ENCODE measurements at regions not wholly inside any gene's neighbourhood (a gene's known extent, or its start where the extent isn't known, plus 50 kb on each side); places are given as distances from the start of the nearest gene placed in this dataset.

DNA sequence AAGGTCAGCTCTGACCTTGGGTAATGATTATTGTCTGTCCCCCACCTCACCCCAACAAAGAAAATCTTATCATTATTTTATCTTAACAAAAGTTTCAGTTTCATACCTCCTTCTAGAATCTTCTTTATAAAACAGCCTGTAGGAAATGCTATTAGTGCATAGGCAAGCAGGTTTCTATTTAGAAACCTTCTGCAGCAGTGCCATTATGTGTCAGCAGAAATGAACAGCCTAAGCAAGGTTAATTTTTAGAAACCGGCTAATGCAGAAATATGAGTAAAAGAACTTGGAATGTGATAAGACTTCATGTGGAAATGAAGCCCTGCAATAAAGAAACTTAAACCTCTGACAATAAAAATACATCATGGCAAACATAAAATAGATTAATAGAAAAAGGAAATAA, 814.4 kb downstream of the FSCB start:
- no peak for DNase-seq (ENCODE audit: low read depth in 2 of 2)
- TF ChIP-seq, protein P1, sequence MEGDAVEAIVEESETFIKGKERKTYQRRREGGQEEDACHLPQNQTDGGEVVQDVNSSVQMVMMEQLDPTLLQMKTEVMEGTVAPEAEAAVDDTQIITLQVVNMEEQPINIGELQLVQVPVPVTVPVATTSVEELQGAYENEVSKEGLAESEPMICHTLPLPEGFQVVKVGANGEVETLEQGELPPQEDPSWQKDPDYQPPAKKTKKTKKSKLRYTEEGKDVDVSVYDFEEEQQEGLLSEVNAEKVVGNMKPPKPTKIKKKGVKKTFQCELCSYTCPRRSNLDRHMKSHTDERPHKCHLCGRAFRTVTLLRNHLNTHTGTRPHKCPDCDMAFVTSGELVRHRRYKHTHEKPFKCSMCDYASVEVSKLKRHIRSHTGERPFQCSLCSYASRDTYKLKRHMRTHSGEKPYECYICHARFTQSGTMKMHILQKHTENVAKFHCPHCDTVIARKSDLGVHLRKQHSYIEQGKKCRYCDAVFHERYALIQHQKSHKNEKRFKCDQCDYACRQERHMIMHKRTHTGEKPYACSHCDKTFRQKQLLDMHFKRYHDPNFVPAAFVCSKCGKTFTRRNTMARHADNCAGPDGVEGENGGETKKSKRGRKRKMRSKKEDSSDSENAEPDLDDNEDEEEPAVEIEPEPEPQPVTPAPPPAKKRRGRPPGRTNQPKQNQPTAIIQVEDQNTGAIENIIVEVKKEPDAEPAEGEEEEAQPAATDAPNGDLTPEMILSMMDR (conservative IDR thresholded peaks at IDR 0.05 in 1 of 2, IDR thresholded peaks at IDR 0.05 in 1 of 2; ENCODE audit: low read depth in 1 of 2, low read length in 2 of 2), result no peak
- TF ChIP-seq EZH2 (IDR thresholded peaks at IDR 0.05; ENCODE audit: low read length, missing control alignments), result no peak

DNA sequence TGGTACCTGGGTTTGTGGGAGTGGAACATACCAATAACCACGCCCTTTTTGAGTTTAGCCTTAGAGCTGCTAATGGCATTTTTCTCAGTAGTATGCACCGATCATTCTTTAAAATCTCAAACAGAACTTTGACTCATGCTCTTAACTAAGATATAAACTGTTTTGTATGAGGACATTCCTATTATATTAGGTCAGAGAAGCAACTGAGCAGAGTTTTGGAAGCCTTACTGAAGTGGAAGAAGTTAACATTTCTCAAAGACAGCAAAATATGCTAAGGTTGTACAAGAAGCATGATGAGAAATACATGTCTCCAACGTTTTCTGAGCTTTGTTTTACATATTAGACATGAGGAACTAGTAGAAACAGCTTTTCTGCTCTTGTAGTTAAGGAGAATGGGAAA, 819.2 kb downstream of the FSCB start:
- Histone ChIP-seq H3K27me3 (ENCODE audit: control insufficient read depth, insufficient read depth, low read length) (no peaks in the 10 kb centered on the region), H3K9ac (ENCODE audit: insufficient read depth, low read length) (no peak overlapping the region), H3K9me3 (ENCODE audit: control insufficient read depth, insufficient read depth, low read depth, low read length) (no peaks in the 10 kb centered on the region), H3K4me2 (ENCODE audit: extremely low read depth, insufficient read depth, low read length) (no peak overlapping the region), H3K27ac (ENCODE audit: insufficient read depth, low read length) (no peak overlapping the region), H4K20me1 (ENCODE audit: control insufficient read depth, extremely low read depth, insufficient read depth, low read length) (no peaks in the 10 kb centered on the region), H2AFZ (ENCODE audit: low read length) (no peak overlapping the region), H3K4me1 (ENCODE audit: control insufficient read depth, extremely low read depth, insufficient read depth, low read length) (no peaks in the 10 kb centered on the region), H3K4me3 (replicated peaks in 1 of 4; ENCODE audit: control extremely low read depth in 1 of 4, insufficient read depth in 1 of 4, low read depth in 3 of 4, low read length in 4 of 4) (no peak overlapping the region), H3K36me3 (ENCODE audit: control insufficient read depth, insufficient read depth, low read length) (no peaks in the 10 kb centered on the region), H3K79me2 (ENCODE audit: control insufficient read depth, insufficient read depth, low read length) (no peaks in the 10 kb centered on the region)
- no peak for TF ChIP-seq EZH2 (IDR thresholded peaks at IDR 0.05; ENCODE audit: low read length, missing control alignments)
- TF ChIP-seq, protein P1 (conservative IDR thresholded peaks at IDR 0.05 in 1 of 2, IDR thresholded peaks at IDR 0.05 in 1 of 2; ENCODE audit: low read depth in 1 of 2, low read length in 2 of 2), result no peak
- DNase-seq (ENCODE audit: low read depth in 2 of 2), result peak; percentile 57 to 63

More for the DNA sequence above, 814.4 kb downstream of the FSCB start:
- Histone ChIP-seq H3K9ac (ENCODE audit: insufficient read depth, low read length) (no peak overlapping the region), H4K20me1 (ENCODE audit: control insufficient read depth, extremely low read depth, insufficient read depth, low read length) (no peaks in the 10 kb centered on the region), H3K4me2 (ENCODE audit: extremely low read depth, insufficient read depth, low read length) (no peak overlapping the region), H3K36me3 (ENCODE audit: control insufficient read depth, insufficient read depth, low read length) (no peaks in the 10 kb centered on the region), H3K27ac (ENCODE audit: insufficient read depth, low read length) (no peak overlapping the region), H3K4me3 (replicated peaks in 1 of 4; ENCODE audit: control extremely low read depth in 1 of 4, insufficient read depth in 1 of 4, low read depth in 3 of 4, low read length in 4 of 4) (no peak overlapping the region), H2AFZ (ENCODE audit: low read length) (no peak overlapping the region), H3K4me1 (ENCODE audit: control insufficient read depth, extremely low read depth, insufficient read depth, low read length) (no peaks in the 10 kb centered on the region), H3K79me2 (ENCODE audit: control insufficient read depth, insufficient read depth, low read length) (no peaks in the 10 kb centered on the region), H3K9me3 (ENCODE audit: control insufficient read depth, insufficient read depth, low read depth, low read length) (no peaks in the 10 kb centered on the region), H3K27me3 (ENCODE audit: control insufficient read depth, insufficient read depth, low read length) (no peaks in the 10 kb centered on the region)

DNA sequence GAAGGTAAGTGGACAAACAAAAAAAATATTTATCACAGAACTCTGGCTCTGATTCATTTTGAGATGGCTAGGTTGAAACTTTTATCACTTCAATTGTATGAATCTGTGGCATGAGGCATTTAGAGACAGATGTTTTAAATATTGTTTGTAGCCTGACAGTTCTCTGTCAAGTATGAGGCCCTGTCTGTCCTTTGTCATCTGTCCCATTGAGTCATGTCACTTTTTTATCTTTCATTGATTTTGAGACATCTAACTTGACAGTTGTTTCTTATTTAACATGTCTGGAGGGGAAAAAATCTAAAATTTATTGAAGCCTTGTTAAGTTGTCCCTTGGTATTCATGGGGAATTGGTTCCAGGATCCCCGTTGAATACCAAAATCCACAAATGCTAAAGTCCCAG, 829.5 kb downstream of the FSCB start:
- TF ChIP-seq EZH2 (IDR thresholded peaks at IDR 0.05; ENCODE audit: low read length, missing control alignments), result no peak
- TF ChIP-seq, protein P1 (conservative IDR thresholded peaks at IDR 0.05 in 1 of 2, IDR thresholded peaks at IDR 0.05 in 1 of 2; ENCODE audit: low read depth in 1 of 2, low read length in 2 of 2), result no peak
- H4K20me1 ChIP-seq (ENCODE audit: control insufficient read depth, extremely low read depth, insufficient read depth, low read length), result no peaks in the 10 kb centered on the region
- H3K9ac ChIP-seq (ENCODE audit: insufficient read depth, low read length), result no peak overlapping the region
- H3K4me2 ChIP-seq (ENCODE audit: extremely low read depth, insufficient read depth, low read length), result no peak overlapping the region
- no peaks in the 10 kb centered on the region for H3K79me2 ChIP-seq (ENCODE audit: control insufficient read depth, insufficient read depth, low read length)
- no peak for DNase-seq (ENCODE audit: low read depth in 2 of 2)
- no peaks in the 10 kb centered on the region for H3K36me3 ChIP-seq (ENCODE audit: control insufficient read depth, insufficient read depth, low read length)
- H3K4me1 ChIP-seq (ENCODE audit: control insufficient read depth, extremely low read depth, insufficient read depth, low read length), result no peaks in the 10 kb centered on the region
- no peak overlapping the region for H3K27ac ChIP-seq (ENCODE audit: insufficient read depth, low read length)
- H3K4me3 ChIP-seq (replicated peaks in 1 of 4; ENCODE audit: control extremely low read depth in 1 of 4, insufficient read depth in 1 of 4, low read depth in 3 of 4, low read length in 4 of 4), result no peak overlapping the region
- H3K9me3 ChIP-seq (ENCODE audit: control insufficient read depth, insufficient read depth, low read depth, low read length), result no peaks in the 10 kb centered on the region
- H3K27me3 ChIP-seq (ENCODE audit: control insufficient read depth, insufficient read depth, low read length), result no peaks in the 10 kb centered on the region
- no peak overlapping the region for H2AFZ ChIP-seq (ENCODE audit: low read length)
